Motor neuron (in vitro differentiated cells): ENCODE measurements at regions not wholly inside any gene's neighbourhood (a gene's known extent, or its start where the extent isn't known, plus 50 kb on each side); places are given as distances from the start of the nearest gene placed in this dataset.

Experiments
- ATAC-seq, 8 experiments: fragments of 200-7000 bp; cut with Tn5 transposase; replicated peaks in 6 of 8; 2 replicates each; pipeline ENCODE4 v1.8.0; 2021; ENCODE audit warnings: mild to moderate bottlenecking in 8 of 8, moderate library complexity in 8 of 8
- H3K27ac ChIP-seq, 2 donors: fragments of 250-450 bp; sonication (Bioruptor Pico); 2 replicates each; pipeline ENCODE4 v1.9.0; 2021; ENCODE audit warnings: antibody characterized with exemption in 2 of 2, mild to moderate bottlenecking in 2 of 2, moderate library complexity in 1 of 2
- H3K4me1 ChIP-seq, 2 donors: fragments of 250-450 bp; sonication (Bioruptor Pico); replicated peaks in 1 of 2; 2 replicates each; pipeline ENCODE4 v1.6.1; 2021; ENCODE audit warnings: antibody characterized with exemption in 2 of 2, mild to moderate bottlenecking in 2 of 2, moderate library complexity in 1 of 2
- H3K4me3 ChIP-seq, 5 donors: fragments of 250-450 bp; sonication (Bioruptor Pico); 2 replicates each; pipeline ENCODE4 v1.9.0; 2021; ENCODE audit warnings: antibody characterized with exemption in 5 of 5, mild to moderate bottlenecking in 5 of 5, moderate library complexity in 4 of 5
- WGBS, 10 experiments: fragments of 450-650 bp; shearing (Covaris generic); methylation state at CpG; one replicate each; pipeline ENCODE4 v1.0.0; 2022; 5-methylcytosine and 5-hydroxymethylcytosine counted together
- in situ Hi-C, 9 experiments: fragments of 400-800 bp; cut with MboI; loops; one replicate each; pipeline ENCODE4 v1.15.0; 2021; ENCODE audit warnings: low sequenced_read_pairs in 9 of 9, low pct_unique_long_range_greater_than_20kb in 2 of 9; ENCODE audit not compliant: unreplicated experiment in 9 of 9

DNA sequence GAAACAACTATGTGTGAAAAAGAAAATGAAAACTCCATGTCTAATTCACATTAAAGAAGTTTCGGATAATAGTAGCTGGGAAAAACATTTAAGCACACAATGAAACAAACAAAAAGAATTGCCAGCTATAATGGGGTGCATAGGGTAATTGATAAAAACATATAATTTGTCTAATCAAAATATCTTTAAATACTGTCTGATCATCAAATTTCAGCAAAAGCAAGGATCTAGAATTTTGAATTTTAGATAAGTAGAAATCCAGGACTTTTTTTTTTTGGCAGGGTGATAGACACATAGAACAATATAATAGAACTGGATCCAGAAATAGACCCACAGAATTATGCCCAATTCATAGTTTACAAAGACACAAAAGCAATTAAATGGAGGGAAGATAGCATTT lies 585.0 kb downstream of the TAF11L14 start:
- in situ Hi-C loops: no loop called here
- no peak overlapping the region for H3K27ac ChIP-seq
- H3K4me3 ChIP-seq: no peak overlapping the region
- no peaks in the 10 kb centered on the region for H3K4me1 ChIP-seq
- no peak for ATAC-seq
- WGBS, 10 experiments: 0 to 100% (median 86%) methylated on average over 1 of the region's 1 CpG

DNA sequence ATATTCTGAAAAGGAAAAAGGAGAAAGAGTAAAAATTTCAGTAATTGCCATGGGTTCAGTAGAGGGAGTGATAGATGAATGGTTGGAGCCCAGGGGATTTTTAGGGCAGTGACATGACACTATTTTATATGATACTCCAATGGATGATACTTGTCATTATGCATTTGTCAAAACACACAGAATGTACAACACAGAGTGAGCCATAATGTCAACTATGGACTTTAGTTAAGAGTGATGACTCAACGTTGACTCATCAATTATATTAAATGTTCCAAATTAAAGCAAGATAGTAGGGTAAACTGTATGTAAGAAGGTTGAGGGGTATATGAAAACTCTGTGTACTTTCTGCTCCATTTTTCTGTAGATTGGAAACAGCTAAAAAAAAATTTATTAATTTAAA lies 586.4 kb downstream of the TAF11L14 start:
- Histone ChIP-seq H3K4me1 (no peaks in the 10 kb centered on the region), H3K27ac (no peak overlapping the region), H3K4me3 (no peak overlapping the region)
- 0 to 100% (median 81%) methylated on average over 1 of the region's 1 CpG; no CpG with 5 or more reads in 2 of the 10 experiments for WGBS, 10 experiments
- in situ Hi-C loops: no loop called here
- ATAC-seq: peak in 4 of 8 experiments; percentile 30 to 44 (median 36)

DNA sequence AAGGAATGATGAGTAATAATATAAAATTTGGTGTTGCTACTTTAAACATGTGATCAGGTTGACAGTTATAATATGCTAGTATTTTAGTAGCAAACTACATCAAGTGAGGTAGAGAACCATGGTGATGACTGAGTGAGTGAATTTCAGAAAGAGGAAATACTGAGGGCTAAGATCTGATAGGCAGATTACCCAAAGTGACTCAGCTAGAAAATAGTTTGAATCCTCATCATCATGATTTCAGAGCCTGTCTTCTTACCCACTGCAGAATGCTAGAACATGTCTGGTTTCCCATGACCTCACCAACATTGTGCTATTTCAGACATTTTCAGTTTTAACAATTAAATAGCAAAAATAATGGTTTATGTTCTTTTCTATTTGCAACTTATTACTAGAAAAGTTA lies 602.1 kb downstream of the TAF11L14 start:
- in situ Hi-C loops: no loop called here
- Histone ChIP-seq H3K4me1 (no peaks in the 10 kb centered on the region), H3K4me3 (no peak overlapping the region), H3K27ac (no peak overlapping the region)
- ATAC-seq: no peak

DNA sequence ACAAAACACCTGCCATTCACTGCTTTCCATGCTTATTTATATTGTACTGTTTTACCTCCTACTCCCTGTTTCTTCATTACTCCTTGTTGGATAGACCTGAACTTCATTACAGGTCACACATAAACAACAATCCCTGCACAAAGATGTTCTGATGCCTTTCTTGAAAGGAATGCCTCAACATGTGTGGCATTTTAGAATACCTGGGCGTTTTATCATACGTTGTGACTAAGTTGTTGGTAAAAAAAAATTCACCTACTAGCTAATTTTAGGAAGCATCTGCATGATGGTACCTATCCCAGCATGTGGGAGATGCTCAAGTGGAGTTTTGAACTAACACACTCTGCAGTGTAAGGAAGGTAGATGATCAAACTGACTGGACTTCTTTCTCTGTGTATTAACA lies 604.1 kb downstream of the TAF11L14 start:
- in situ Hi-C loops: no loop called here
- no peak overlapping the region for H3K4me3 ChIP-seq
- H3K27ac ChIP-seq: no peak overlapping the region
- ATAC-seq: no peak
- 0 to 100% (median 78%) methylated on average over 1 to 2 of the region's 2 CpGs; no CpG with 5 or more reads in 2 of the 10 experiments for WGBS, 10 experiments
- H3K4me1 ChIP-seq: no peaks in the 10 kb centered on the region

DNA sequence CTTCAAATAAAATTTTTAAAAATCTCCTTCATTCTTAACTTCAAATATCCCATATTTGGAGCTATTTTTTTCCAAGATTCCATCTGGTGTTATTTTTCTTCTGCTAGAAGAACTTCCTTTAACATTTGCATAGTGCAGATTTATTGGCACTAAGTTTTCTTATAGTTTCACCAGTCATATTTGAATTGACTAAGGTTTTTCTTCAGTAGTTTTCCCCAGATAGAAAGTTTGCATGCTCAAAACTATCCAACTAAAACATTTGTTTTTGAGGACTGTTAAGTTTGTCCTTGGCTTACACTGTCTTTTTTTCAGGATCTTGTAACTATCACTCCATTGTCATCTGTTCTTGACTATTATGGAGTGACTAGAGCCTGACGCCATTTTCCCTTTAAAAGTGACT lies 606.7 kb downstream of the TAF11L14 start:
- ATAC-seq: no peak
- Histone ChIP-seq H3K4me3 (no peak overlapping the region), H3K27ac (no peak overlapping the region), H3K4me1 (no peaks in the 10 kb centered on the region)
- in situ Hi-C loops: no loop called here
- 0 to 100% (median 91%) methylated on average over 1 of the region's 1 CpG for WGBS, 10 experiments

DNA sequence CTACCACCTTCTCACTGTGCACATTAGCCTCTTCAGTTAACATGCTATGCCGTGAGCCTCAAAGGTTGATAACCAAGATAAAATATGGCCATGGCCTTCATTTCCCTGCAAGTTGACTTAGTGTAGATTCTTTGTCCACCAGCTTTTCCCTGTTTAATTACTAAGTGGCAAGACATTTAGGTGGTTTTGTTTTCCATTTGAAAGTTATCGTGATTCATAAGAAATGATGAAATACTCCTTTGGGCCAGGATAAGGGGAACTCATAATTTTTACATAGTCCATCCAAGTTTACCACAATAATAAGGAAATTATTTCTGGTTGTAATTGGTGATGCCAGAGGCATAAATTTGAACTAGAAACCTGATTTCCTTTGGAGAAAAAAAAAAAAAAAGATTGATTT lies 609.6 kb downstream of the TAF11L14 start:
- Histone ChIP-seq H3K4me3 (no peak overlapping the region), H3K27ac (no peak overlapping the region), H3K4me1 (no peaks in the 10 kb centered on the region)
- WGBS, 10 experiments: 8 to 100% (median 92%) methylated on average over 1 to 2 of the region's 2 CpGs
- ATAC-seq: no peak
- in situ Hi-C loops: no loop called here

DNA sequence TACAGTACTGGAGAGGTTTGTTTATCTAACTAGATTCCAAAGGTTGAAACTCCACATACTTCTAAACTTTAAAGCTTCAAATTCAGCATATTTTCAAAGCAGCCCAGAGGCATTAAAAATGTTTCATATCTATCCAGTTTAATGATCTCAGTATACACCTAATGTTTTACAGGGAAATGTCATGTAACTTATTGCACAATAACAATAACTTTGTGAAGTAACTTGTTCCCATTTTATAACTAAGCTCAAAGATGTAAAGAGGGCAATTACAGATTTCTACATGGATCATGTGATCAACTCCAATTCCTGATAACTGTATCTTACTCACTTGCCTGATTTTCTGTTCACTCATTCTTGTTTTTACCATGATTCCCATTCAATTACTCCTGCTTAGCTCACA lies 610.0 kb downstream of the TAF11L14 start:
- ATAC-seq: no peak
- in situ Hi-C loops: no loop called here

DNA sequence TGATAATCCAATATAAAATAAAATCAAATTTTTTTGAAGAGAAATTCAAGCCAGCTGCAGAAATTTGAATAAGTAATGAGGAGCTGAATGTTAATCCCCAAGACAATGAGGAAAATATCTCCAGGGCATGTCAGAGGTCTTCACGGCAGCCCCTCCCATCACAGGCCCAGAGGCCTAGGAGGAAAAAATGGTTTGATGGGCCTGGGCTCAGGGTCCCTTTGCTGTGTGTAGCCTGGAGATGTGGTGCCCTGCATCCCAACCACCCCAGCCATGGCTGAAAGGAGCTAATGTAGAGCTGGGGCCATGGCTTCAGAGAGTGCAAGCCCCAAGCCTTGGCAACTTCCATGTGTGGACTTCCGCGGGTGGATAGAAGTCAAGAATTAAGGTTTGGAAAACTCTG lies 618.3 kb downstream of the TAF11L14 start:
- H3K27ac ChIP-seq: no peak overlapping the region
- no peak for ATAC-seq
- H3K4me3 ChIP-seq: no peak overlapping the region
- in situ Hi-C loops: no loop called here
- no peaks in the 10 kb centered on the region for H3K4me1 ChIP-seq
- 20 to 100% (median 74%) methylated on average over 1 to 3 of the region's 3 CpGs; no CpG with 5 or more reads in 4 of the 10 experiments for WGBS, 10 experiments

More for the DNA sequence above, 610.0 kb downstream of the TAF11L14 start:
- no peak overlapping the region for H3K4me3 ChIP-seq
- H3K4me1 ChIP-seq: no peaks in the 10 kb centered on the region
- H3K27ac ChIP-seq: no peak overlapping the region

DNA sequence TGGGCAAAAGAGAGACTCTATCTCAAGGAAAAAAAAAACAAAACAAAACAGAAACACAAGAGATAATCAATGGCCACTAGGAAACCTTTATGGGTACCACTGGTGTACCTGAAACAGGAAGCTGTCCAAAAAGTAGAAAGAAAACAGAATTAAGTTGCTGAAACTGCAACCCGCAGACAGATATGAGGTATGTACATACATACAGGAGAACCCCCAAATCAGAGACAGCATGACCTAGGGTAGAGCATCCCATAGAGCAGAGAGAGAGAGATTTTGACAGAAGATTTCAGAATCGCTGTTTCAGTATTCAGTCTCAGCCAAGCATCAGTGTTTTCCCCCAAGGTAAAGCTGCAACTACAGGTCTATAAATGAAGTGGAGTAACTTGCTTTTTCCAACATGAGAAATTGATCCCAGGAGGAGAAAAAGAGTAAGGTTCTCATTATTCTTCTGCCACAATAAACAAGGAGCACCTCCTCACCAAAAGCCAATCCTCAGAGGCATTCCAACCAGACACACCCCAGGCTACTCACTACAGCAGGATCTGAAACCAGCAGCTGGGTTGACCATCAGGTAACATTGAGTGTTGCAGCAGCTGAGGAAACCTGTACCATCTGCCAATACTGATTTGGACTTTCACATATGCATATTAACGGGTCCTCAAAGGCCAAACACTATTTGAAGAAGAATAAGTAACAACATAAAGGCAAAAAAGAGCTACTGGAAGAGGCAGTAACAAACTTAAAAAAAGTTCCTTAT lies 630.0 kb downstream of the TAF11L14 start:
- WGBS, 10 experiments: 0 to 100% (median 78%) methylated on average over 1 to 3 of the region's 3 CpGs
- H3K4me1 ChIP-seq: no peaks in the 10 kb centered on the region
- in situ Hi-C loops: no loop called here
- H3K27ac ChIP-seq: no peak overlapping the region
- ATAC-seq: no peak
- H3K4me3 ChIP-seq: no peak overlapping the region

DNA sequence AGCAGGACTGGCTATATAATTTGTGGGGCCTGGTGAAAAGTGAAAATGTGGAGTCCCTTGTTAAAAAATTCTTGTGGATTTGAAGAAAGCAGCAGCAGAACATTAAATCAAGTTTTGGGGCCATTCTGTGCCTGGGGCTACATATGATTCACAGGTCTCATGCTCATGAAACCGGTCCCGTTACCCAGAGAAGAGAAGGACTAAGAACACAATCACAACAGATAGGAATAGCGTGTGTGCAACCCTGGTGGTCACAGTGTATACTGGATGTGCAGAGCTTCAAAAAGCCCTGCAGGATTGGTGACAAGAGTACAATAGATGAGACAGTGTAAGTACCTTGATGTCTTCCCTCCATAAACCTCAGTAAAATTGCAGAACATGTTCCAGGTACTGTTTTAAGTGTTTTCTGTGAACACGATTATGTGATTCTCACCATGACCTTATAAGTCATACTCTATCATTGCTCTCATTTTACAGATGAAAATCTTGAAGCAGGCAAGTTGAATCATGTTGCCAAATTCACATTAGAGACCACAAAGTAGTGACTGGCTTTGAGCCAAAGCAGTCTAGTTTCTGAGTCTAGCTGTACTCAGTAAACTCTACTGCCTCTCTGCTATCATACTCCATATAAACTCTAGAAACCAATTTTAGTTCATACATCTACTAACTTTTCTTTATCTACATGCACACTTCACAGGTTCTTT lies 636.5 kb downstream of the TAF11L14 start:
- WGBS, 10 experiments: 0 to 97% (median 59%) methylated on average over 1 to 4 of the region's 4 CpGs; no CpG with 5 or more reads in 2 of the 10 experiments
- Histone ChIP-seq H3K4me1 (no peaks in the 10 kb centered on the region), H3K27ac (no peak overlapping the region), H3K4me3 (no peak overlapping the region)
- ATAC-seq: no peak
- in situ Hi-C loops: no loop called here

DNA sequence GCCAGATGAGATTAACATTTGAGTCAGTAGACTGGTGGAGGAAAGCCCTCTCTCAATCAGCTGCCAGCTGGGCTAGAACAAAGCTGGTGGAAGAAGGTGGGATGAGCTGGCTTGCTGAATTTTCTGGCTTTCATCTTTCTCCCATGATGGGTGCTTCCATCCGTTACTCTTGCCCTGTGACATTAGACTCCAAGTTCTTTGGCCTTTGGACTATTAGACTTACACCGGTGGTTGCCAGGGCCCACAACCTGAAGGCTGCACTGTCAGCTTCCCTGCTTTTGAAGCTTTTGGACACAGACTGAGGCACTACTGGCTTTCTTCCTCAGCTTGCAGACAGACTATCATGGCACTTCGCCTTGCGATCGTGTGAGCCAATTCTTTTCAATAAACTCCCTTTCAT lies 642.7 kb downstream of the TAF11L14 start:
- in situ Hi-C loops: loop anchor here in 2 of 9 experiments (25.0 kb wide), 3 partner anchors 165 to 1490 kb away; partner anchors contain the start of gene BASP1 (in 2 of the 2)
- ATAC-seq: no peak
- no peak overlapping the region for H3K27ac ChIP-seq
- no peak overlapping the region for H3K4me3 ChIP-seq
- H3K4me1 ChIP-seq: no peaks in the 10 kb centered on the region
- 60 to 100% (median 94%) methylated on average over 3 to 5 of the region's 5 CpGs; no CpG with 5 or more reads in 2 of the 10 experiments for WGBS, 10 experiments

DNA sequence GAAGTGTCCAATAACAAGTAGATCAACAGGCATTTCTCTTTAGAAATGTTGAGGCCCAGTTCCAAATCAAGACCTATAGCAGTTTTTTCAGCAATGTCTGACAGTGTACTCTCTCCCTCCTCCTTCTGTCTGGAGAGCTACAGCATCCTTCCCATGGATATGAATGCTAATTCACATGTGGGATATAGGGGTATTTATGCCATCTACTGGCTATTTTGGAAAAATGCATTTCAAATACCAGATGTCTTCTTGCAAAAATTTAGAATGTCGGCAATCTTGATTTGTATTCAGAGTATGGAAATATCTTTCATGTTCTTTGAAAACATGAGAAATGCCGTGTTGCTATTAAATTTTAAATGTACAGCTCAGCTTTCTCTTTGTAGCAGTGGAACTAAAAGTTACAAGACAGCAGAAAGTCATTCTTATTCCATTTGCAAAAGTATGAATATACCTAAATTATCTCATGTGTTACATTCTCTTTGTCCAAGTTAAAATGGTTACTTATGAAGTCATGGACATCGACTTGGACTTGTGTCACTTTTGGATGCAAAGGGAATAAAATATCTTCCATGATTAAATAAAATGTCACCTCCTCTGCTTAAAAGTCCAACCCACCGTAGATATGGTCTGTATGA lies 647.8 kb downstream of the TAF11L14 start:
- in situ Hi-C loops: loop anchor here in 2 of 9 experiments (25.0 kb wide), 3 partner anchors 170 to 1495 kb away; partner anchors contain the start of gene BASP1 (in 2 of the 2)
- no peaks in the 10 kb centered on the region for H3K4me1 ChIP-seq
- 6 to 87% (median 47%) methylated on average over 2 to 4 of the region's 4 CpGs for WGBS, 10 experiments
- no peak overlapping the region for H3K4me3 ChIP-seq
- peak in 6 of 8 experiments; percentile 46 to 91 (median 86) for ATAC-seq
- no peak overlapping the region for H3K27ac ChIP-seq

DNA sequence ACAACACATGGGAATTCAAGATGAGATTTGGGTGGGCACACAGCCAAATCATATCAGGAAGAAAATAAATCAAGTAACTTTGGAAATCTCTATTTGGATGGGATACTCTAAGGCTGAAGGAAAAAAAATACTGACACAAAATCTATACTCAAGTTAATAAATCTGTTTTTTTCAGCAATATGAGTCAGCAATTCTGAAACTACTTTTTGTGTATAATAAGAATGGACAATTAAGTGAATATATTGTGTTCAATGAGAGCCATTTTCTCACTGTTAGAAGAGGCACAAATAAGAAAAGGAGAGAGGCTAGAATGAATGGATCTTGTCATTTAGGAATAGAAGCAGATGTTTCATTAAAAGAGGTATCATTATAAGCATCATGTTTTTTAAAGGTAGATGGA lies 651.0 kb downstream of the TAF11L14 start:
- in situ Hi-C loops: loop anchor here in 2 of 9 experiments (25.0 kb wide), 3 partner anchors 173 to 1498 kb away; partner anchors contain the start of gene BASP1 (in 2 of the 2)
- no peak for ATAC-seq
- H3K27ac ChIP-seq: no peak overlapping the region
- no peak overlapping the region for H3K4me3 ChIP-seq
- no peaks in the 10 kb centered on the region for H3K4me1 ChIP-seq
